Fibroblast of the aortic adventitia (primary cell): ENCODE measurements at regions not wholly inside any gene's neighbourhood (a gene's known extent, or its start where the extent isn't known, plus 50 kb on each side); places are given as distances from the start of the nearest gene placed in this dataset.

Experiments used
- DNase-seq: peaks from one replicate; pipeline ENCODE4 v3.0.0-alpha.2; 2010; ENCODE audit warnings: low read depth
- H3K4me3 ChIP-seq: 2 replicates; pipeline ENCODE4 v1.5.1; 2011; ENCODE audit warnings: low read depth, mild to moderate bottlenecking, control low read depth, low read length, moderate library complexity
- TF ChIP-seq, protein P1 (sequence below): IDR thresholded peaks from 2 replicates; pipeline ENCODE4 v1.5.1; 2011; ENCODE audit warnings: mild to moderate bottlenecking, low read length, control low read depth, inconsistent platforms; ENCODE audit not compliant: insufficient read depth

GRCh38 chr3:30520699-30521098, 85.7 kb upstream of the TGFBR2 start:
- DNase-seq: no peak
- H3K4me3 ChIP-seq: no peak overlapping the region
- TF ChIP-seq, protein P1, sequence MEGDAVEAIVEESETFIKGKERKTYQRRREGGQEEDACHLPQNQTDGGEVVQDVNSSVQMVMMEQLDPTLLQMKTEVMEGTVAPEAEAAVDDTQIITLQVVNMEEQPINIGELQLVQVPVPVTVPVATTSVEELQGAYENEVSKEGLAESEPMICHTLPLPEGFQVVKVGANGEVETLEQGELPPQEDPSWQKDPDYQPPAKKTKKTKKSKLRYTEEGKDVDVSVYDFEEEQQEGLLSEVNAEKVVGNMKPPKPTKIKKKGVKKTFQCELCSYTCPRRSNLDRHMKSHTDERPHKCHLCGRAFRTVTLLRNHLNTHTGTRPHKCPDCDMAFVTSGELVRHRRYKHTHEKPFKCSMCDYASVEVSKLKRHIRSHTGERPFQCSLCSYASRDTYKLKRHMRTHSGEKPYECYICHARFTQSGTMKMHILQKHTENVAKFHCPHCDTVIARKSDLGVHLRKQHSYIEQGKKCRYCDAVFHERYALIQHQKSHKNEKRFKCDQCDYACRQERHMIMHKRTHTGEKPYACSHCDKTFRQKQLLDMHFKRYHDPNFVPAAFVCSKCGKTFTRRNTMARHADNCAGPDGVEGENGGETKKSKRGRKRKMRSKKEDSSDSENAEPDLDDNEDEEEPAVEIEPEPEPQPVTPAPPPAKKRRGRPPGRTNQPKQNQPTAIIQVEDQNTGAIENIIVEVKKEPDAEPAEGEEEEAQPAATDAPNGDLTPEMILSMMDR: no peak

DNA sequence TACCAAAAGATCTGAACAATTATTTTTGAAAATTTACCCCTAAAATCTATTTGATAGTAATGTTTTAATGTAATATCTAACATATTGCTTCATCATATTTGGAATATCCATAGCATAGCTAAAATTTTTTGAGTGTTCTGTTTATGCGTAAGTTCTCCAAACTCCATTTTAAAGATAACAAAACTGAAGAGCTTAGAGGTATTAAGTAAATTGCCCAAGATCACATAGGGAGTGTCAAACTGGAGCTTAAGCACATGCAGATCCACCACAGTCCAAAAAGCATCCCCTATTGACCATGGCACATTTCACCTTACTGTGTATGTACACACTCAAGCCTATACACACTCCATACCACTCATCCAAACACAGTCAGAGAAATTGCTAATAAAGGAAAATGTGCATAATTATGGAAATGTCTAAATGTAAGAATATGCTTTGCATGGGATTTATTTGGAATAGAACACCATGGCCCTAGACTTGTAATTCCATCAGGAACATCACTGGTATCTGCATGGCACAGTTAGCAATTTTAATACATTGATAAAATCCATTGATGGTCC, 85.2 kb upstream of the TGFBR2 start:
- DNase-seq: no peak
- TF ChIP-seq, protein P1: no peak
- no peak overlapping the region for H3K4me3 ChIP-seq

- DNase-seq: no peak
- no peak overlapping the region for H3K4me3 ChIP-seq
- TF ChIP-seq, protein P1: no peak
Observed at GRCh38 chr3:30522476-30522875, 83.9 kb upstream of the TGFBR2 start.

GRCh38 chr3:30523366-30523765, 83.0 kb upstream of the TGFBR2 start:
- DNase-seq: no peak
- H3K4me3 ChIP-seq: no peak overlapping the region
- TF ChIP-seq, protein P1: no peak

DNA sequence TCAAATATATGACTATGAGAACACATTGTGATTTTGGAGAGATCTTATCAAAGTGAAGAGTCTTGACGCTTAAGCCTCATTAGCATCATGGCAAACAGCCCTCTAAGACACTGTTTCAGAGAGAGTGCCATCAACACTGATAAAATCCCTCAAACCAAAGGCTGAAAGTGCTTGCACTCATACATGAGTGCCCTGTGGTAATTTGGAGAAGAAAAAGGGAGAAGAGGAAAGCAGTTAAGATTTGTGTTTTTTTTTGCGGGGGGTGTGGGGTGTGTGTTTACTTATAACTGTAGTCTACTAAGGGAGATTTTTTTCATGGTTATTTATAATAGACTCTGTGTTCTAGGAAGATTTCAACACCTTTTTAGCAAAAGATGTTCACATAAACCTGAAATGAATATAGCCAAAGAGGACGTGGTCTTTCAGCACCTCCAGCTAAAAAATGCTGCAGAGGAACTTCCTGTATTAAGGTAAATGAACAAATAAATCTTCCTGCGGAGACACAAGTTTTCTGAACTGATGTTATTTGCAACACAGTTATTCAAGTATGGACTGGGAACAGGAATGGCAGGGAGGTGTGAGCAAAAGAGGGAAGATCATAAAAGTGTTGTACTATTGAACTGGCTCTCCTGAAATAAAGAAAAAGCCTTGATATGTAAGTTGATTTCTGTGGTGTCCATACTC, 81.9 kb upstream of the TGFBR2 start:
- TF ChIP-seq, protein P1: no peak
- H3K4me3 ChIP-seq: no peak overlapping the region
- DNase-seq: no peak

DNA sequence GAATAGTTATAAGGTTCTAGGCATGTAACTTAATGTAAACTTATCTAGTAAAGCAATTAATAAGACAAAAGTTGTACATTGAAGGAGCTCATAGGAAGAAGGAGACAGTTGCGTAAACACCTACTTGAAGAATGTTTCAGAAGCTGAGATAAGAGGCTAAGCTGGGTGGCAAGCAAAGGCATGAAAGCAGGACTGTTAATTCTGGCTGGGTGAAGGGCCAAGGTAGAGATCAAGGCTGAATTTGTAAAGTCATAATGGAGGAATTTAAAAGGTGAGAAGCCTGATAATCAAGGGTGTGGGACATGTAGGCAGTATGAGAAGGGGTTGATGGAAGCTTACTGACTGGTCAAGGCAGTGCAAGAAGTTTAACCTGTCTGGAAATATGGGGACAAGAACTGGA, 80.4 kb upstream of the TGFBR2 start:
- TF ChIP-seq, protein P1: no peak
- H3K4me3 ChIP-seq: no peak overlapping the region
- no peak for DNase-seq

- TF ChIP-seq, protein P1: no peak
- H3K4me3 ChIP-seq: no peak overlapping the region
- DNase-seq: no peak
Observed at GRCh38 chr3:30527186-30527585, 79.2 kb upstream of the TGFBR2 start.
